Panc1 (cell line): ENCODE measurements at regions not wholly inside any gene's neighbourhood (a gene's known extent, or its start where the extent isn't known, plus 50 kb on each side); places are given as distances from the start of the nearest gene placed in this dataset.

Experiments used
- ATAC-seq: fragments of 200-7000 bp; cut with Tn5 transposase; 2 replicates; pipeline ENCODE4 v1.9.1; 2020; ENCODE audit warnings: mild to moderate bottlenecking, moderate library complexity
- BruUV-seq: library from RNA; stranded (reverse); fragments of 400-500 nt; replicated peaks from 2 replicates; lab custom pipeline; 2021; lab: Mats Ljungman, UMichigan
- CTCF ChIA-PET: fragments of 300-600 bp; sonication (Branson Sonifier 250); formaldehyde crosslinking; loops from one replicate; lab custom pipeline; 2022; ENCODE audit warnings: antibody characterized with exemption; lab: Charles Lee
- POLR2A ChIA-PET: fragments of 300-600 bp; sonication (Branson Sonifier 250); formaldehyde crosslinking; loops from one replicate; lab custom pipeline; 2022; ENCODE audit warnings: antibody characterized with exemption; lab: Charles Lee
- DNase-seq: peaks from one replicate; pipeline ENCODE4 v3.0.0-alpha.2; 2010; ENCODE audit warnings: low read depth, low spot score
- H3K27ac ChIP-seq: 2 replicates; pipeline ENCODE4 v1.5.1; 2011; ENCODE audit warnings: mild to moderate bottlenecking, low read length, inconsistent platforms
- H3K27me3 ChIP-seq: fragments of 200-500 bp; sonication (Bioruptor generic); 2 replicates; pipeline ENCODE4 v1.6.0; 2014; ENCODE audit warnings: low read length, inconsistent platforms; ENCODE audit not compliant: control insufficient read depth, insufficient read depth
- H3K36me3 ChIP-seq: fragments of 200-500 bp; sonication (Bioruptor generic); 2 replicates; pipeline ENCODE4 v1.5.1; 2014; ENCODE audit warnings: inconsistent platforms, mild to moderate bottlenecking, low read length, moderate library complexity; ENCODE audit not compliant: control insufficient read depth, insufficient read depth
- H3K4me1 ChIP-seq: 2 replicates; pipeline ENCODE4 v1.5.1; 2011; ENCODE audit warnings: inconsistent platforms, mild to moderate bottlenecking, low read length, moderate library complexity; ENCODE audit not compliant: control insufficient read depth, insufficient read depth
- H3K4me3 ChIP-seq, 2 experiments: 2 replicates each; pipeline ENCODE4 v1.5.1; 2011 to 2012; ENCODE audit warnings: low read depth in 2 of 2, low read length in 2 of 2, mild to moderate bottlenecking in 2 of 2, inconsistent platforms in 1 of 2, moderate library complexity in 1 of 2
- H3K9me3 ChIP-seq: fragments of 200-500 bp; sonication (Bioruptor generic); 2 replicates; pipeline ENCODE4 v1.5.1; 2014; ENCODE audit warnings: low read depth, mild to moderate bottlenecking, inconsistent platforms, low read length, moderate library complexity; ENCODE audit not compliant: control insufficient read depth, insufficient read depth
- CTCF ChIP-seq: fragments of 450-650 bp; IDR thresholded peaks from 2 replicates; pipeline ENCODE4 v1.5.1; 2017; ENCODE audit warnings: mild to moderate bottlenecking
- POLR2AphosphoS5 ChIP-seq: IDR thresholded peaks from 2 replicates; pipeline ENCODE4 v1.6.1; 2012; ENCODE audit warnings: mild to moderate bottlenecking, low read depth, low read length, moderate library complexity
- REST ChIP-seq, 2 experiments: IDR thresholded peaks; 2 replicates each; pipeline ENCODE4 v1.6.1; 2011 to 2012; ENCODE audit warnings: low read depth in 2 of 2, control low read depth in 1 of 2, low read length in 1 of 2, mild to moderate bottlenecking in 1 of 2, moderate library complexity in 1 of 2; ENCODE audit not compliant: insufficient read depth in 1 of 2
- SIN3A ChIP-seq: IDR thresholded peaks from 2 replicates; pipeline ENCODE4 v1.6.1; 2012; ENCODE audit warnings: low read depth, mild to moderate bottlenecking, low read length, moderate library complexity, borderline replicate concordance; ENCODE audit not compliant: insufficient read depth
- TCF7L2 ChIP-seq: IDR thresholded peaks from 2 replicates; pipeline ENCODE4 v1.6.1; 2011; ENCODE audit warnings: mild to moderate bottlenecking, low read depth, low read length, inconsistent platforms
- in situ Hi-C: cut with HindIII; loops from 2 replicates; pipeline ENCODE4 v1.10.0; 2016; ENCODE audit warnings: low sequenced_read_pairs, low pct_unique_long_range_greater_than_20kb
- intact Hi-C: fragments of 100-400 bp; cut with micrococcal nuclease; formaldehyde crosslinking; loops from one replicate; pipeline ENCODE4 v1.10.0; 2022; ENCODE audit not compliant: unreplicated experiment

- BruUV-seq: no TSS peak
- no peaks in the 10 kb centered on the region for H3K36me3 ChIP-seq
- H3K27me3 ChIP-seq: no peaks in the 10 kb centered on the region
- intact Hi-C loops: no loop called here
- TF ChIP-seq SIN3A: no peak
- no peak for TF ChIP-seq POLR2AphosphoS5
- no peak for TF ChIP-seq CTCF
- no peak for TF ChIP-seq REST (IDR thresholded peaks at IDR 0.05; ENCODE audit: insufficient read depth in 1 of 2, low read depth in 2 of 2, low read length in 1 of 2)
- no peak for TF ChIP-seq TCF7L2
- ChIA-PET POLR2A (no interaction called here), CTCF (no interaction called here)
- no peak for DNase-seq
- H3K4me3 ChIP-seq: no peak overlapping the region
- in situ Hi-C loops: no loop called here
- H3K9me3 ChIP-seq: no peaks in the 10 kb centered on the region
- no peak overlapping the region for H3K27ac ChIP-seq
- ATAC-seq: no peak
- H3K4me1 ChIP-seq: no peaks in the 10 kb centered on the region
These were observed 152.6 kb upstream of the LUZP2 start for GRCh38 chr11:24344222-24344621.

- no TSS peak for BruUV-seq
- DNase-seq (no peak), ATAC-seq (no peak)
- Histone ChIP-seq H3K9me3 (no peaks in the 10 kb centered on the region), H3K4me1 (no peaks in the 10 kb centered on the region), H3K27me3 (no peaks in the 10 kb centered on the region), H3K36me3 (no peaks in the 10 kb centered on the region), H3K4me3 (no peak overlapping the region), H3K27ac (no peak overlapping the region)
- intact Hi-C loops (no loop called here), in situ Hi-C loops (no loop called here)
- no peak for TF ChIP-seq TCF7L2
- no peak for TF ChIP-seq CTCF
- TF ChIP-seq POLR2AphosphoS5: no peak
- no peak for TF ChIP-seq SIN3A
- no peak for TF ChIP-seq REST (IDR thresholded peaks at IDR 0.05; ENCODE audit: insufficient read depth in 1 of 2, low read depth in 2 of 2, low read length in 1 of 2)
- POLR2A ChIA-PET: no interaction called here
- CTCF ChIA-PET: no interaction called here
These were observed 147.9 kb upstream of the LUZP2 start for GRCh38 chr11:24348908-24349307.
